Caco-2 (cell line): ENCODE measurements at regions not wholly inside any gene's neighbourhood (a gene's known extent, or its start where the extent isn't known, plus 50 kb on each side); places are given as distances from the start of the nearest gene placed in this dataset.
A peak's percentile ranks its signal among the peaks of the same experiment; 100 is the strongest.

Experiments
- BruUV-seq: library from RNA; stranded (reverse); fragments of 400-500 nt; replicated peaks from 2 replicates; lab custom pipeline; 2021; lab: Mats Ljungman, UMichigan
- CTCF ChIA-PET: fragments of 300-600 bp; sonication (Branson Sonifier 250); formaldehyde crosslinking; loops from one replicate; lab custom pipeline; 2022; ENCODE audit warnings: antibody characterized with exemption; lab: Charles Lee
- POLR2A ChIA-PET: fragments of 300-600 bp; sonication (Branson Sonifier 250); formaldehyde crosslinking; loops from one replicate; lab custom pipeline; 2022; ENCODE audit warnings: antibody characterized with exemption; lab: Charles Lee
- DNase-seq, 2 experiments: peaks; one replicate each; pipeline versions ENCODE4 v3.0.0 to v3.0.0-alpha.2; 2020 to 2022
- H3K27me3 ChIP-seq: replicated peaks from 2 replicates; pipeline ENCODE4 v1.6.0; 2011; ENCODE audit warnings: low read length; ENCODE audit not compliant: control insufficient read depth, insufficient read depth
- H3K36me3 ChIP-seq: 2 replicates; pipeline ENCODE4 v1.5.1; 2011; ENCODE audit warnings: low read length; ENCODE audit not compliant: control insufficient read depth, insufficient read depth
- H3K4me1 ChIP-seq: fragments of 250-450 bp; sonication (Bioruptor Pico); 2 replicates; pipeline ENCODE4 v1.5.1; 2020; ENCODE audit warnings: mild to moderate bottlenecking
- H3K4me3 ChIP-seq: 2 replicates; pipeline ENCODE4 v1.5.1; 2011; ENCODE audit warnings: low read depth, mild to moderate bottlenecking, control low read depth, low read length
- H3K9me3 ChIP-seq: fragments of 250-450 bp; sonication (Bioruptor Pico); 2 replicates; pipeline ENCODE4 v1.5.1; 2020; ENCODE audit warnings: mild to moderate bottlenecking, moderate library complexity
- H3K27ac Mint-ChIP-seq: one replicate; pipeline ENCODE4 v1.8.0; 2022; ENCODE audit warnings: mixed read lengths; ENCODE audit not compliant: unreplicated experiment
- H3K27me3 Mint-ChIP-seq: one replicate; pipeline ENCODE4 v1.8.0; 2022; ENCODE audit warnings: mixed read lengths; ENCODE audit not compliant: insufficient read depth, unreplicated experiment
- H3K36me3 Mint-ChIP-seq: one replicate; pipeline ENCODE4 v1.8.0; 2022; ENCODE audit warnings: mild to moderate bottlenecking, mixed read lengths; ENCODE audit not compliant: insufficient read depth, unreplicated experiment
- H3K4me1 Mint-ChIP-seq: one replicate; pipeline ENCODE4 v1.8.0; 2022; ENCODE audit warnings: low read depth, mixed read lengths; ENCODE audit not compliant: unreplicated experiment
- H3K4me3 Mint-ChIP-seq: one replicate; pipeline ENCODE4 v1.8.0; 2022; ENCODE audit warnings: mild to moderate bottlenecking, moderate library complexity, mixed read lengths; ENCODE audit not compliant: unreplicated experiment
- H3K9me3 Mint-ChIP-seq: one replicate; pipeline ENCODE4 v1.8.0; 2022; ENCODE audit warnings: mixed read lengths; ENCODE audit not compliant: unreplicated experiment
- CTCF ChIP-seq, 2 experiments: fragments of 200-600 bp in 1 of 2; IDR thresholded peaks; 1 replicate in 1 of 2; 2 replicates in 1 of 2; pipeline versions ENCODE4 v1.5.1 to v1.8.0; 2011 to 2022; ENCODE audit warnings: antibody characterized with exemption in 1 of 2, control low read depth in 1 of 2, inconsistent platforms in 1 of 2, low read depth in 1 of 2, low read length in 1 of 2, mild to moderate bottlenecking in 1 of 2, moderate library complexity in 1 of 2; ENCODE audit not compliant: insufficient read depth in 1 of 2, severe bottlenecking in 1 of 2, unreplicated experiment in 1 of 2
- intact Hi-C: fragments of 100-400 bp; cut with micrococcal nuclease; formaldehyde crosslinking; loops from one replicate; pipeline ENCODE4 v1.10.0; 2022; ENCODE audit not compliant: unreplicated experiment

- no peak overlapping the region for H3K4me3 Mint-ChIP-seq
- ChIA-PET POLR2A (no interaction called here), CTCF (interaction anchor here (0.6 kb wide), 1 partner anchor 1415 kb away, joined by 3 read pairs; no protein-coding TSS in a partner anchor)
- Histone ChIP-seq H3K27me3 (no peaks in the 10 kb centered on the region; the same call in 1 of the 2 replicates), H3K4me1 (no peaks in the 10 kb centered on the region), H3K9me3 (no peaks in the 10 kb centered on the region), H3K36me3 (no peaks in the 10 kb centered on the region), H3K4me3 (no peak overlapping the region)
- intact Hi-C loops: no loop called here
- H3K27ac Mint-ChIP-seq: no peak overlapping the region
- no peaks in the 10 kb centered on the region for H3K9me3 Mint-ChIP-seq
- BruUV-seq: no TSS peak
- H3K4me1 Mint-ChIP-seq: no peaks in the 10 kb centered on the region
- H3K27me3 Mint-ChIP-seq: peaks cover 18% of the 10 kb centered on the region
- no peak for TF ChIP-seq CTCF (IDR thresholded peaks at IDR 0.05; ENCODE audit: insufficient read depth in 1 of 2, low read depth in 1 of 2, low read length in 1 of 2, severe bottlenecking in 1 of 2, unreplicated experiment in 1 of 2)
- DNase-seq: no peak
- H3K36me3 Mint-ChIP-seq: no peaks in the 10 kb centered on the region
These were observed 105.6 kb downstream of the TENT4A start for GRCh38 chr5:6818594-6819511.

GRCh38 chr5:6819521-6819920 lies 106.3 kb downstream of the TENT4A start:
- no peaks in the 10 kb centered on the region; the same call in 1 of the 2 replicates for H3K27me3 ChIP-seq
- Mint-ChIP-seq H3K4me3 (no peak overlapping the region), H3K36me3 (no peaks in the 10 kb centered on the region), H3K9me3 (no peaks in the 10 kb centered on the region), H3K4me1 (no peaks in the 10 kb centered on the region), H3K27me3 (peaks cover 21% of the 10 kb centered on the region), H3K27ac (no peak overlapping the region)
- no peaks in the 10 kb centered on the region for H3K4me1 ChIP-seq
- no peaks in the 10 kb centered on the region for H3K9me3 ChIP-seq
- DNase-seq: no peak
- no peaks in the 10 kb centered on the region for H3K36me3 ChIP-seq
- POLR2A ChIA-PET: no interaction called here
- no peak overlapping the region for H3K4me3 ChIP-seq
- intact Hi-C loops: no loop called here
- BruUV-seq: no TSS peak
- TF ChIP-seq CTCF (IDR thresholded peaks at IDR 0.05; ENCODE audit: insufficient read depth in 1 of 2, low read depth in 1 of 2, low read length in 1 of 2, severe bottlenecking in 1 of 2, unreplicated experiment in 1 of 2): no peak
- CTCF ChIA-PET: no interaction called here

- H3K27me3 ChIP-seq: no peaks in the 10 kb centered on the region; the same call in 1 of the 2 replicates
- peak in 1 of 2 experiments; percentile 53 for DNase-seq
- peak; percentile 61 to 75 for TF ChIP-seq CTCF (IDR thresholded peaks at IDR 0.05; ENCODE audit: insufficient read depth in 1 of 2, low read depth in 1 of 2, low read length in 1 of 2, severe bottlenecking in 1 of 2, unreplicated experiment in 1 of 2)
- H3K4me3 ChIP-seq: no peak overlapping the region
- no peaks in the 10 kb centered on the region for H3K36me3 ChIP-seq
- H3K36me3 Mint-ChIP-seq: no peaks in the 10 kb centered on the region
- no peak overlapping the region for H3K27ac Mint-ChIP-seq
- H3K9me3 ChIP-seq: no peaks in the 10 kb centered on the region
- H3K9me3 Mint-ChIP-seq: no peaks in the 10 kb centered on the region
- intact Hi-C loops: loop anchor here (5.0 kb wide), 1 partner anchor 571 kb away; no protein-coding TSS in a partner anchor
- no peak overlapping the region for H3K4me3 Mint-ChIP-seq
- H3K4me1 ChIP-seq: no peaks in the 10 kb centered on the region
- POLR2A ChIA-PET: no interaction called here
- H3K27me3 Mint-ChIP-seq: peaks cover 21% of the 10 kb centered on the region
- CTCF ChIA-PET: interaction anchor here (1.0 kb wide), 1 partner anchor 80 kb away, joined by 3 read pairs; no protein-coding TSS in a partner anchor
- H3K4me1 Mint-ChIP-seq: no peaks in the 10 kb centered on the region
- BruUV-seq: no TSS peak
These were observed 107.7 kb downstream of the TENT4A start for GRCh38 chr5:6820851-6821479.
